Loucy (cell line): ENCODE measurements at regions not wholly inside any gene's neighbourhood (a gene's known extent, or its start where the extent isn't known, plus 50 kb on each side); places are given as distances from the start of the nearest gene placed in this dataset.

ENCODE experiments used
- H2AFZ ChIP-seq: fragments of 200-600 bp; sonication (generic); 2 replicates; pipeline ENCODE4 v1.6.0; 2016; ENCODE audit warnings: antibody characterized with exemption, mild to moderate bottlenecking, low read length, moderate library complexity
- H3F3A ChIP-seq: fragments of 200-600 bp; 2 replicates; pipeline ENCODE4 v1.6.0; 2016; ENCODE audit warnings: antibody characterized with exemption, low read depth, mild to moderate bottlenecking
- H3K27me3 ChIP-seq: fragments of 200-600 bp; sonication (generic); 2 replicates; pipeline ENCODE4 v1.6.1; 2014; ENCODE audit warnings: low read length, mild to moderate bottlenecking; ENCODE audit not compliant: insufficient read depth, poor library complexity, severe bottlenecking
- H3K36me3 ChIP-seq: fragments of 200-600 bp; sonication (generic); 2 replicates; pipeline ENCODE4 v1.6.1; 2016; ENCODE audit warnings: low read length; ENCODE audit not compliant: insufficient read depth
- H3K4me1 ChIP-seq: fragments of 200-600 bp; sonication (generic); 2 replicates; pipeline ENCODE4 v1.5.1; 2014; ENCODE audit warnings: low read length, mild to moderate bottlenecking; ENCODE audit not compliant: insufficient read depth, poor library complexity, severe bottlenecking
- H3K4me2 ChIP-seq: fragments of 200-600 bp; sonication (generic); 2 replicates; pipeline ENCODE4 v1.6.0; 2014; ENCODE audit warnings: antibody characterized with exemption, low read length, low read depth, mild to moderate bottlenecking; ENCODE audit not compliant: poor library complexity, severe bottlenecking
- H3K4me3 ChIP-seq: fragments of 200-600 bp; sonication (generic); 2 replicates; pipeline ENCODE4 v1.5.1; 2014; ENCODE audit warnings: low read length, mild to moderate bottlenecking, mixed read lengths; ENCODE audit not compliant: poor library complexity, severe bottlenecking
- H3K79me2 ChIP-seq: fragments of 200-600 bp; sonication (generic); 2 replicates; pipeline ENCODE4 v1.6.1; 2014; ENCODE audit warnings: low read length; ENCODE audit not compliant: insufficient read depth
- H3K9ac ChIP-seq: fragments of 200-600 bp; sonication (generic); 2 replicates; pipeline ENCODE4 v1.6.0; 2014; ENCODE audit warnings: mild to moderate bottlenecking, low read depth, low read length, moderate library complexity; ENCODE audit not compliant: poor library complexity, severe bottlenecking
- H3K9me2 ChIP-seq: fragments of 200-600 bp; sonication (generic); replicated peaks from 2 replicates; pipeline ENCODE4 v1.6.1; 2016; ENCODE audit warnings: low read depth, low read length, mixed read lengths
- H3K9me3 ChIP-seq: fragments of 200-600 bp; sonication (generic); 2 replicates; pipeline ENCODE4 v1.6.1; 2014; ENCODE audit warnings: mild to moderate bottlenecking, antibody characterized with exemption, low read length, low read depth; ENCODE audit not compliant: insufficient read depth
- H4K20me1 ChIP-seq: fragments of 200-600 bp; sonication (generic); 2 replicates; pipeline ENCODE4 v1.6.0; 2014; ENCODE audit warnings: antibody characterized with exemption, low read length, mild to moderate bottlenecking; ENCODE audit not compliant: insufficient read depth, poor library complexity, severe bottlenecking
- CTCF ChIP-seq: fragments of 200-600 bp; sonication (generic); conservative IDR thresholded peaks from 2 replicates; pipeline ENCODE4 v1.5.1; 2014; ENCODE audit warnings: mild to moderate bottlenecking, antibody characterized with exemption, low read length
- EZH2phosphoT487 ChIP-seq: fragments of 200-600 bp; IDR thresholded peaks from 2 replicates; pipeline ENCODE4 v1.6.1; 2018; ENCODE audit warnings: antibody characterized with exemption, mild to moderate bottlenecking, moderate library complexity, borderline replicate concordance

- Histone ChIP-seq H3K9me3 (no peaks in the 10 kb centered on the region), H4K20me1 (no peaks in the 10 kb centered on the region), H3K27me3 (no peaks in the 10 kb centered on the region), H3K9me2 (no peaks in the 10 kb centered on the region), H3K4me1 (no peaks in the 10 kb centered on the region), H3K4me2 (no peak overlapping the region), H3K4me3 (no peak overlapping the region), H3F3A (no peaks in the 10 kb centered on the region), H3K9ac (no peak overlapping the region), H3K36me3 (no peaks in the 10 kb centered on the region), H3K79me2 (no peaks in the 10 kb centered on the region), H2AFZ (no peak overlapping the region)
- TF ChIP-seq EZH2phosphoT487 = no peak
- no peak for TF ChIP-seq CTCF
Measured at GRCh38 chr7:51899611-51900010, 583.0 kb upstream of the COBL start.

DNA sequence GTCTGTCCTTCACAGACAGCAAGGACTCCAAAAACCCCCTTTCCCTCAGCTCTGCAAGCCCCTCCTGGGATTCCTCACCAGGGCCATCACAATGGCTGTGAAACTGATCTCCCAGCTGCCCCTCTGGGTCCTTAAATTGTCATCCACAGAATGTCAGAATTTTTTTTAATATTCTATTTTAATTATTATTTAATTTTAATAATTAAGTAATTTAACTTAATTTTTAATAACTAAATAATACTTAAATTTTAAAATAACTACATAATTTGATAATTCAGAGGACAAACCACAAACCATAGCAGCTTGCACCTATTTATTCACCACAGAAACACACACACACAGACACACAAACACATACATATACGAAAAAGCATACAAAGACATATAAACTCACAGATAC lies 565.8 kb upstream of the COBL start:
- H3K4me3 ChIP-seq = no peak overlapping the region
- TF ChIP-seq EZH2phosphoT487 (no peak), CTCF (no peak)
- H3F3A ChIP-seq = no peaks in the 10 kb centered on the region
- no peaks in the 10 kb centered on the region for H3K4me1 ChIP-seq
- H3K79me2 ChIP-seq = no peaks in the 10 kb centered on the region
- no peak overlapping the region for H3K9ac ChIP-seq
- H3K9me2 ChIP-seq = no peaks in the 10 kb centered on the region
- no peaks in the 10 kb centered on the region; the same call in 1 of the 2 replicates for H3K9me3 ChIP-seq
- no peak overlapping the region for H2AFZ ChIP-seq
- H3K27me3 ChIP-seq = no peaks in the 10 kb centered on the region
- no peaks in the 10 kb centered on the region for H4K20me1 ChIP-seq
- H3K36me3 ChIP-seq = no peaks in the 10 kb centered on the region
- no peak overlapping the region for H3K4me2 ChIP-seq

- Histone ChIP-seq H4K20me1 (no peaks in the 10 kb centered on the region), H3K9me3 (no peaks in the 10 kb centered on the region; the same call in 1 of the 2 replicates), H3K79me2 (no peaks in the 10 kb centered on the region), H3K4me2 (no peak overlapping the region), H3K4me3 (no peak overlapping the region), H3K27me3 (no peaks in the 10 kb centered on the region), H3F3A (no peaks in the 10 kb centered on the region), H3K9me2 (no peaks in the 10 kb centered on the region), H3K4me1 (no peaks in the 10 kb centered on the region), H3K9ac (no peak overlapping the region), H2AFZ (no peak overlapping the region), H3K36me3 (no peaks in the 10 kb centered on the region)
- TF ChIP-seq CTCF = no peak
Measured at GRCh38 chr7:51881309-51881708, 564.7 kb upstream of the COBL start.
